ENCODE measurements at regions not wholly inside any gene's neighbourhood (a gene's known extent, or its start where the extent isn't known, plus 50 kb on each side); places are given as distances from the start of the nearest gene placed in this dataset.

DNA sequence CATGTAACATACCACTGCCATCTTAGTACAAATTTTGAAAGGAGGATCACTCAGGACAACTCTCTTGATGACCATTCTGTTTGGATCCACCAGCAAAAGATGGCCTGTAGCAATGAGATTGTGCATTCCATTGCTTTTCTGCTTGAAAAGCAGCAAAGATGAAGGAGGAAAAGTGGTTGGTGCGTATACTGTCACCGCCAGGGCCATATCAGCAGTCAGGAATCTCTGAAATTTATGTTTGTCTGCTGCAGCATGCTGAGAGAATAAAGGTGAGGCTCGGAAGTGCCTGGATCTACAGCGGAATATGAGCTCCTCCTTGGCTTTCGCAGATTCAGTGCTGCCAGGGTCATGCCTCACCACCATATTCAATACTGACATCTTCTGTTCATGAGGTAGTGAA lies 144.4 kb downstream of the GPBP1 start:
- H3K4me3 ChIP-seq (ENCODE audit: low read depth, low read length): no peak overlapping the region
- TF ChIP-seq, protein P1, sequence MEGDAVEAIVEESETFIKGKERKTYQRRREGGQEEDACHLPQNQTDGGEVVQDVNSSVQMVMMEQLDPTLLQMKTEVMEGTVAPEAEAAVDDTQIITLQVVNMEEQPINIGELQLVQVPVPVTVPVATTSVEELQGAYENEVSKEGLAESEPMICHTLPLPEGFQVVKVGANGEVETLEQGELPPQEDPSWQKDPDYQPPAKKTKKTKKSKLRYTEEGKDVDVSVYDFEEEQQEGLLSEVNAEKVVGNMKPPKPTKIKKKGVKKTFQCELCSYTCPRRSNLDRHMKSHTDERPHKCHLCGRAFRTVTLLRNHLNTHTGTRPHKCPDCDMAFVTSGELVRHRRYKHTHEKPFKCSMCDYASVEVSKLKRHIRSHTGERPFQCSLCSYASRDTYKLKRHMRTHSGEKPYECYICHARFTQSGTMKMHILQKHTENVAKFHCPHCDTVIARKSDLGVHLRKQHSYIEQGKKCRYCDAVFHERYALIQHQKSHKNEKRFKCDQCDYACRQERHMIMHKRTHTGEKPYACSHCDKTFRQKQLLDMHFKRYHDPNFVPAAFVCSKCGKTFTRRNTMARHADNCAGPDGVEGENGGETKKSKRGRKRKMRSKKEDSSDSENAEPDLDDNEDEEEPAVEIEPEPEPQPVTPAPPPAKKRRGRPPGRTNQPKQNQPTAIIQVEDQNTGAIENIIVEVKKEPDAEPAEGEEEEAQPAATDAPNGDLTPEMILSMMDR (IDR thresholded peaks at IDR 0.05; ENCODE audit: control insufficient read depth, extremely low read depth, insufficient read depth): no peak
- DNase-seq (ENCODE audit: low read depth): no peak

DNA sequence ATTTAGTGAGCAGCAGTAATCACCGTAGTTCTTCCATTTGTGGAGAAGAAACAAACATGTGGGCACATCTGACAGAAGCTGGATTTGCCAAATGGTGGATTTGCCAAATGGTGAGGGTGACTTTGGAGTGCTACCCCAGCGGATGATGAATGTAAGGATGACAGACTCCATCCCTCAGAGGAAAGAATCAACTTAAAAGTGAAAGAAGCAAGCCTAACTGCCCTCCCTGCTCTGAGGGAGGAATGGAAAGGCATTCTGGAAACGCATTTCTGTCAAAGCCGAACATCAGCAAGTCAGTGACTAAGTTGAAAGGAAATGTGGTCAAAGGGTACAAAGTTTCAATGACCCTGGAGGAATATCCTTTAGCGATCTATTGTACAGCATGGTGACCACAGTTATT lies 143.5 kb downstream of the GPBP1 start:
- H3K4me3 ChIP-seq (ENCODE audit: low read depth, low read length): no peak overlapping the region
- DNase-seq (ENCODE audit: low read depth): no peak
- TF ChIP-seq, protein P1 (IDR thresholded peaks at IDR 0.05; ENCODE audit: control insufficient read depth, extremely low read depth, insufficient read depth): no peak

DNA sequence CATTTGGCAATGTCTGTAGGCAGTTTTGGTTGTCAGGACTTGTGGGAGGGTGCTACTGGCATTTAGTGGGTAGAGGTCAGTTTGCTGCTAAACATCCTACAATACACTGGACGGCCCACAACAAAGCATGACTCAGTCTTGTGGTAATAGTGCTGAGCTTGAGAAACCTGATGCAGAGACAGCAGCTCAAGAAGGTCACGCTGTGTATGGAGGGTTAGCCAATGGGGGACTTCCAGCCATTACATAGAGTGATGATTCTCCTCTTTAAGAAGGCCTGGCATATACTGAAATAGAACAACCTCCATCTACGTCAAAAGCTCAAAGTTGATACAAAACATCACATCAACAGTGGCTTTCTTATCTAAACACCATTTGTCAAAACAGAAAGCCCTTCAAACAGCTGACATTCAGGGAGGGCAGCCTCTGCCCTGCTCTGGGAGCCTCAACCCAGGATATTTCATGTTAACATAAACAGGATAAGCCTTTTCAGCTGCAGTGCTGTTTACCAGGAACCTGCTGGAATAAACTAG lies 143.0 kb downstream of the GPBP1 start:
- no peak for DNase-seq (ENCODE audit: low read depth)
- H3K4me3 ChIP-seq (ENCODE audit: low read depth, low read length): no peak overlapping the region
- TF ChIP-seq, protein P1 (IDR thresholded peaks at IDR 0.05; ENCODE audit: control insufficient read depth, extremely low read depth, insufficient read depth): no peak

DNA sequence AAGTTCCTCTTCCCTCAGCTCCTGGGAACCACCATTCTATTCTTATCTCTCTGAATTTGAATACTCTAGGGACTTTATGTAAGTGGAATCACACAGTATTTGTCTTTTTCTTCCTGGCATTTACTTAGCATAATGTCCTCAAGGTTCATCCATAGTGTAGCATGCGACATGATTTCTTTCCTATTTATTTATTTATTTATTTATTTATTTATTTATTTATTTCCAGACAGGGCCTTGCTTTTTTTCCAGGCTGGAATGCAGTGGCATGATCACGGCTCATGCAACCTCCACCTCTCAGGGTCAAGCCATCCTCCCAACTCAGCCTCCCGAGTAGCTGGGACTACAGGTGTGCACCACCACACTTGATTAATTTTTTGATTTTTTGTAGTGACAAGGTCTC lies 142.1 kb downstream of the GPBP1 start:
- TF ChIP-seq, protein P1 (IDR thresholded peaks at IDR 0.05; ENCODE audit: control insufficient read depth, extremely low read depth, insufficient read depth): no peak
- H3K4me3 ChIP-seq (ENCODE audit: low read depth, low read length): no peak overlapping the region
- DNase-seq (ENCODE audit: low read depth): no peak

Measured in LNCaP clone FGC (cell line).